ENCODE measurements at regions not wholly inside any gene's neighbourhood (a gene's known extent, or its start where the extent isn't known, plus 50 kb on each side); places are given as distances from the start of the nearest gene placed in this dataset.
"Not testable (repeated sequence)": the region's sequence is repeated elsewhere in the genome, so short reads cannot be mapped to it uniquely, and the experiment has no call there.

DNA sequence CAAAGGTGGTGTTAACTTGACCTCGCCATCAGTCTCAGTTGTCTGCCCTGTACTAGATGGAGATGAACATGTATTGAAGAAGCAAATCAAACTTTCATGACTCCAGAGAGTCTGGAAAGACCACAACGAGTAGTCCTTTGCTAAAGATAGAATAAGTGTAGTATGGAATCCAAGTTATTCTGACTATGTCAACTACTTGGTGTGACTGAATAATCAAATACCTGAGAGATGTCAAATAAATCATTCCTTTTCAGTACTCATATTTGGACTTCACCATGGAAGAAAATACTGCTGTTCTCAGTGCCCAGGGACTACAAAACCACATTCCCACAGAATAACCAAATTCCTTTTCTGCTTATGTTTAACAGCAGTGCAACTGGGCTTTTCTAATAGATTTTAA lies 161.2 kb upstream of the SPRY1 start:
- DNase-seq (ENCODE audit: low read depth) = peak; percentile 32
- TF ChIP-seq, protein P1, sequence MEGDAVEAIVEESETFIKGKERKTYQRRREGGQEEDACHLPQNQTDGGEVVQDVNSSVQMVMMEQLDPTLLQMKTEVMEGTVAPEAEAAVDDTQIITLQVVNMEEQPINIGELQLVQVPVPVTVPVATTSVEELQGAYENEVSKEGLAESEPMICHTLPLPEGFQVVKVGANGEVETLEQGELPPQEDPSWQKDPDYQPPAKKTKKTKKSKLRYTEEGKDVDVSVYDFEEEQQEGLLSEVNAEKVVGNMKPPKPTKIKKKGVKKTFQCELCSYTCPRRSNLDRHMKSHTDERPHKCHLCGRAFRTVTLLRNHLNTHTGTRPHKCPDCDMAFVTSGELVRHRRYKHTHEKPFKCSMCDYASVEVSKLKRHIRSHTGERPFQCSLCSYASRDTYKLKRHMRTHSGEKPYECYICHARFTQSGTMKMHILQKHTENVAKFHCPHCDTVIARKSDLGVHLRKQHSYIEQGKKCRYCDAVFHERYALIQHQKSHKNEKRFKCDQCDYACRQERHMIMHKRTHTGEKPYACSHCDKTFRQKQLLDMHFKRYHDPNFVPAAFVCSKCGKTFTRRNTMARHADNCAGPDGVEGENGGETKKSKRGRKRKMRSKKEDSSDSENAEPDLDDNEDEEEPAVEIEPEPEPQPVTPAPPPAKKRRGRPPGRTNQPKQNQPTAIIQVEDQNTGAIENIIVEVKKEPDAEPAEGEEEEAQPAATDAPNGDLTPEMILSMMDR (IDR thresholded peaks at IDR 0.05; ENCODE audit: low read length, missing control alignments) = no peak
- H3K4me3 ChIP-seq (replicated peaks; ENCODE audit: low read depth, low read length) = no peak overlapping the region

- TF ChIP-seq, protein P1 (IDR thresholded peaks at IDR 0.05; ENCODE audit: low read length, missing control alignments) = no peak
- H3K4me3 ChIP-seq (replicated peaks; ENCODE audit: low read depth, low read length) = no peak overlapping the region
These were observed 160.0 kb upstream of the SPRY1 start for GRCh38 chr4:123236606-123237005.

DNA sequence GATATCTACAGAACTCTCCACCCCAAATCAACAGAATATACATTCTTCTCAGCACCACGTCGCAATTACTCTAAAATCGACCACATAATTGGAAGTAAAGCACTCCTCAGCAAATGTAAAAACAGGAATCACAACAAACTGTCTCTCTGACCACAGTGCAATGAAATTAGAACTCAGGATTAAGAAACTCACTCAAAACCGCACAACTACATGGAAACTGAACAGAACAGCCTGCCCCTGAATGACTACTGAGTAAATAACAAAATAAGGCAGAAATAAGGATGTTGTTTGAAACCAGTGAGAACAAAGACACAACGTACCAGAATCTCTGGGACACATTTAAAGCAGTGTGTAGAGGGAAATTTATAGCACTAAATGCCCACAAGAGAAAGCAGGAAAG lies 156.3 kb upstream of the SPRY1 start:
- H3K4me3 ChIP-seq (replicated peaks; ENCODE audit: low read depth, low read length); DNase-seq (ENCODE audit: low read depth): not testable (repeated sequence)

More at GRCh38 chr4:123236606-123237005, 160.0 kb upstream of the SPRY1 start:
- no peak for DNase-seq (ENCODE audit: low read depth)

- not testable (repeated sequence) for H3K4me3 ChIP-seq (replicated peaks; ENCODE audit: low read depth, low read length); DNase-seq (ENCODE audit: low read depth)
These were observed 153.4 kb upstream of the SPRY1 start for GRCh38 chr4:123243220-123243619.

- H3K4me3 ChIP-seq (replicated peaks; ENCODE audit: low read depth, low read length) = no peak overlapping the region
- TF ChIP-seq, protein P1 (IDR thresholded peaks at IDR 0.05; ENCODE audit: low read length, missing control alignments) = peak; percentile 5
- peak; percentile 46 for DNase-seq (ENCODE audit: low read depth)
These were observed 152.5 kb upstream of the SPRY1 start for GRCh38 chr4:123244137-123244536.

- DNase-seq (ENCODE audit: low read depth) = no peak
- TF ChIP-seq, protein P1 (IDR thresholded peaks at IDR 0.05; ENCODE audit: low read length, missing control alignments) = no peak
- no peak overlapping the region for H3K4me3 ChIP-seq (replicated peaks; ENCODE audit: low read depth, low read length)
These were observed 150.5 kb upstream of the SPRY1 start for GRCh38 chr4:123246085-123246484.

DNA sequence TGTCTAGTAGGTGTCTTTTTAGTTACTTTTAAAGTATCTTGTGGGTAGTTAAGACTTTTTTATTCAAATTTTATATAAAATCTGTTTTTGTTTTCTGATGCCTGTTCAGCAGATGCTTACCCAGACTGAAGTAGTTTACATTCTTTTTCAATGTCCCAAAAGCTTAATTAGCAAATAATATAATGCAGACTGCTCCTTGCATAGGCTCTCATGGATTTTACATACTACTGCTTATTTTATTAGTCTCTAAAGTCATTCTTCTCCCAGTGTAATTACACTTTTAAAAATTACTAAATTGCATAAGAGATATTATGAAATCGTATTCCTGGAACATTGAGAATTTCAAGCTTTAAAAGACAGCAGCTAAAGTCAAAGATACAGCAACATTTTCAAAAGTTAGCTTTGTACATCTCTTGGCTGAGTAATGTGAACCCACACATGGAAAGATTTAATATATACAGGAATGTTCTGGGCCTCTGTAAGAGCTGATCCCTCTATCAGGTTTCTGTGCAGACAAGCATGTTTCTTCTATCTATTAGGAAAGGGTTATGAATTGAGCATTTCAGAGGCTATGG lies 148.4 kb upstream of the SPRY1 start:
- H3K4me3 ChIP-seq (replicated peaks; ENCODE audit: low read depth, low read length) = no peak overlapping the region
- peak; percentile 56 for DNase-seq (ENCODE audit: low read depth)
- TF ChIP-seq, protein P1 (IDR thresholded peaks at IDR 0.05; ENCODE audit: low read length, missing control alignments) = no peak

GRCh38 chr4:123249821-123250220 lies 146.8 kb upstream of the SPRY1 start:
- no peak for DNase-seq (ENCODE audit: low read depth)
- TF ChIP-seq, protein P1 (IDR thresholded peaks at IDR 0.05; ENCODE audit: low read length, missing control alignments) = no peak

More at GRCh38 chr4:123249821-123250220, 146.8 kb upstream of the SPRY1 start:
- H3K4me3 ChIP-seq (replicated peaks; ENCODE audit: low read depth, low read length) = no peak overlapping the region
